Mesenchymal stem cell (in vitro differentiated cells and primary cell): ENCODE measurements at regions not wholly inside any gene's neighbourhood (a gene's known extent, or its start where the extent isn't known, plus 50 kb on each side); places are given as distances from the start of the nearest gene placed in this dataset.

Experiments
- DNase-seq: peaks from one replicate; pipeline ENCODE4 v3.0.0-alpha.2; 2013
- H2AFZ ChIP-seq: one replicate; pipeline ENCODE4 v1.6.1; 2013; ENCODE audit warnings: low read depth, mild to moderate bottlenecking, control low read depth, inconsistent platforms, low read length, moderate library complexity
- H2AK5ac ChIP-seq: 2 replicates; pipeline ENCODE4 v1.6.1; 2013; ENCODE audit warnings: low read length, moderate library complexity, mild to moderate bottlenecking, inconsistent platforms; ENCODE audit not compliant: severe bottlenecking
- H2BK120ac ChIP-seq: one replicate; pipeline ENCODE4 v1.6.1; 2013; ENCODE audit warnings: low read depth, mild to moderate bottlenecking, inconsistent platforms, low read length, moderate library complexity
- H2BK12ac ChIP-seq, 2 experiments: one replicate each; pipeline ENCODE4 v1.6.1; 2013; ENCODE audit warnings: inconsistent platforms in 2 of 2, low read length in 2 of 2, mild to moderate bottlenecking in 2 of 2, moderate library complexity in 2 of 2, control low read depth in 1 of 2
- H2BK15ac ChIP-seq: one replicate; pipeline ENCODE4 v1.6.1; 2013; ENCODE audit warnings: mild to moderate bottlenecking, low read depth, inconsistent platforms; ENCODE audit not compliant: poor library complexity, severe bottlenecking
- H2BK5ac ChIP-seq: 2 replicates; pipeline ENCODE4 v1.6.1; 2013; ENCODE audit warnings: low read depth, mild to moderate bottlenecking, low read length, control low read depth, inconsistent platforms; ENCODE audit not compliant: poor library complexity, severe bottlenecking
- H3K14ac ChIP-seq, 2 experiments: one replicate each; pipeline ENCODE4 v1.6.1; 2013; ENCODE audit warnings: inconsistent platforms in 2 of 2, low read length in 2 of 2, control low read depth in 1 of 2, mild to moderate bottlenecking in 1 of 2, moderate library complexity in 1 of 2
- H3K18ac ChIP-seq, 2 experiments: one replicate each; pipeline ENCODE4 v1.6.1; 2013; ENCODE audit warnings: inconsistent platforms in 2 of 2, low read length in 2 of 2, control low read depth in 1 of 2, low read depth in 1 of 2, mild to moderate bottlenecking in 1 of 2
- H3K23ac ChIP-seq, 2 experiments: one replicate each; pipeline ENCODE4 v1.6.1; 2013; ENCODE audit warnings: inconsistent platforms in 2 of 2, low read length in 2 of 2, mild to moderate bottlenecking in 2 of 2, moderate library complexity in 2 of 2, control low read depth in 1 of 2
- H3K27ac ChIP-seq: 2 replicates; pipeline ENCODE4 v1.5.1; 2013; ENCODE audit warnings: mild to moderate bottlenecking, moderate library complexity, low read length, control low read depth, inconsistent platforms; ENCODE audit not compliant: poor library complexity, severe bottlenecking
- H3K27me3 ChIP-seq, 2 experiments: 2 replicates each; pipeline versions ENCODE4 v1.6.1 to v1.7.0; 2013; ENCODE audit warnings: low read length in 2 of 2, mild to moderate bottlenecking in 2 of 2, moderate library complexity in 2 of 2, control low read depth in 1 of 2, inconsistent platforms in 1 of 2; ENCODE audit not compliant: control insufficient read depth in 1 of 2, insufficient read depth in 1 of 2
- H3K36me3 ChIP-seq, 2 experiments: 2 replicates each; pipeline versions ENCODE4 v1.6.1 to v1.7.0; 2013; ENCODE audit warnings: low read length in 2 of 2, control low read depth in 1 of 2, inconsistent platforms in 1 of 2, low read depth in 1 of 2, mild to moderate bottlenecking in 1 of 2; ENCODE audit not compliant: insufficient read depth in 2 of 2, control insufficient read depth in 1 of 2
- H3K4ac ChIP-seq, 2 experiments: one replicate each; pipeline ENCODE4 v1.6.1; 2013; ENCODE audit warnings: inconsistent platforms in 2 of 2, low read length in 2 of 2, mild to moderate bottlenecking in 2 of 2, moderate library complexity in 2 of 2, control low read depth in 1 of 2, low read depth in 1 of 2
- H3K4me1 ChIP-seq: 2 replicates; pipeline ENCODE4 v1.6.1; 2013; ENCODE audit warnings: low read depth, low read length, control low read depth; ENCODE audit not compliant: control insufficient read depth, insufficient read depth
- H3K4me2 ChIP-seq: 2 replicates; pipeline ENCODE4 v1.6.1; 2013; ENCODE audit warnings: low read length, mild to moderate bottlenecking, inconsistent platforms; ENCODE audit not compliant: poor library complexity, severe bottlenecking
- H3K4me3 ChIP-seq, 2 experiments: 2 replicates each; pipeline versions ENCODE4 v1.5.1 to v1.7.0; 2013; ENCODE audit warnings: low read length in 2 of 2, mild to moderate bottlenecking in 2 of 2, control low read depth in 1 of 2, low read depth in 1 of 2; ENCODE audit not compliant: insufficient read depth in 1 of 2
- H3K79me1 ChIP-seq: replicated peaks from 2 replicates; pipeline ENCODE4 v1.6.1; 2013; ENCODE audit warnings: mild to moderate bottlenecking, control low read depth, low read length, inconsistent platforms; ENCODE audit not compliant: poor library complexity, severe bottlenecking
- H3K9ac ChIP-seq: 2 replicates; pipeline ENCODE4 v1.7.0; 2013; ENCODE audit warnings: mild to moderate bottlenecking, low read length, moderate library complexity
- H3K9me3 ChIP-seq: 2 replicates; pipeline ENCODE4 v1.7.0; 2013; ENCODE audit warnings: mild to moderate bottlenecking, low read length; ENCODE audit not compliant: control insufficient read depth
- H4K8ac ChIP-seq: one replicate; pipeline ENCODE4 v1.6.1; 2013; ENCODE audit warnings: inconsistent platforms, mild to moderate bottlenecking, low read length, moderate library complexity
- H4K91ac ChIP-seq: one replicate; pipeline ENCODE4 v1.6.1; 2013; ENCODE audit warnings: mild to moderate bottlenecking, low read length, inconsistent platforms
- WGBS: methylation state at CpG from one replicate; pipeline ENCODE4 v1.1.7; 2013; ENCODE audit warnings: mixed read lengths; 5-methylcytosine and 5-hydroxymethylcytosine counted together

- no peak overlapping the region for H3K9ac ChIP-seq
- H3K4me3 ChIP-seq, result no peak overlapping the region
- no peak overlapping the region for H2AFZ ChIP-seq
- no peak overlapping the region for H3K4me2 ChIP-seq
- no peak overlapping the region for H2BK5ac ChIP-seq
- no peaks in the 10 kb centered on the region for H3K79me1 ChIP-seq
- no peak for DNase-seq
- no peak overlapping the region for H2AK5ac ChIP-seq
- no peaks in the 10 kb centered on the region for H3K4me1 ChIP-seq
- H4K8ac ChIP-seq, result no peak overlapping the region
- no peak overlapping the region for H3K18ac ChIP-seq
- H3K27ac ChIP-seq, result no peak overlapping the region
- H2BK15ac ChIP-seq, result no peak overlapping the region
- no peaks in the 10 kb centered on the region for H3K36me3 ChIP-seq
- H4K91ac ChIP-seq, result no peak overlapping the region
- 94% methylated on average over 15 of the region's 15 CpGs for WGBS
- H2BK12ac ChIP-seq, result no peak overlapping the region
- H3K9me3 ChIP-seq, result peaks cover 3% of the 10 kb centered on the region
- no peak overlapping the region for H3K14ac ChIP-seq
- H3K4ac ChIP-seq, result no peak overlapping the region
- H3K23ac ChIP-seq, result no peak overlapping the region
- no peak overlapping the region for H2BK120ac ChIP-seq
- peaks cover 29 to 37% of the 10 kb centered on the region in 2 experiments for H3K27me3 ChIP-seq
These were observed 123.1 kb downstream of the ZNF664 start for GRCh38 chr12:124096109-124096508.

GRCh38 chr12:124096869-124097434, 123.9 kb downstream of the ZNF664 start:
- Histone ChIP-seq H3K4me3 (no peak overlapping the region), H3K14ac (no peak overlapping the region), H3K27me3 (peaks cover 29 to 37% of the 10 kb centered on the region in 2 experiments), H2AFZ (no peak overlapping the region), H3K23ac (no peak overlapping the region), H4K91ac (no peak overlapping the region), H2BK120ac (no peak overlapping the region), H2BK15ac (no peak overlapping the region), H3K4me2 (no peak overlapping the region), H3K36me3 (no peaks in the 10 kb centered on the region), H3K4ac (no peak overlapping the region), H3K18ac (no peak overlapping the region), H3K4me1 (no peaks in the 10 kb centered on the region), H3K27ac (no peak overlapping the region), H2BK12ac (no peak overlapping the region), H4K8ac (no peak overlapping the region), H3K9me3 (peaks cover 3% of the 10 kb centered on the region), H3K79me1 (no peaks in the 10 kb centered on the region), H2BK5ac (no peak overlapping the region), H3K9ac (no peak overlapping the region), H2AK5ac (no peak overlapping the region)
- WGBS, result 70% methylated on average over 7 of the region's 10 CpGs
- no peak for DNase-seq

DNA sequence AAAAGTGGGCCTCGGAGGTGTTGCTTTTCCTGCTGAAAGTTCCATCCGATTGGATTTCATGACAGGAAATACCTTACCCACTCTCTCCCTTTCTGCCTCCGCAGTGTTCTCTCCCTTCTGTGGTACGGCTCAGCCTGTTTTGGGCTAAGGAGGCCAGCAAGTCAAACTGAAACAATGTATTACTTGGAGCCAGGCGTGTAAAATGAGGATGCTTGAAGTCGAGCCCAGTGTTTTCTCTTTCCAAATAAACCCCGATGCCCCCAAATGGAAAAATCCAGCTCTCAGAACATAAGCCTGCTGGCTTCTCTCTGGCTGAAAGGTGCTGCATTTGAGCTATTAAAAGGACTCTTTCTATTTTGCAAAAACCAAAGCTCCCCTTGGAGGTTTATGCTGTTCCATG, 124.7 kb downstream of the ZNF664 start:
- Histone ChIP-seq H3K36me3 (no peaks in the 10 kb centered on the region), H2AK5ac (no peak overlapping the region), H3K27me3 (peaks cover 29 to 37% of the 10 kb centered on the region in 2 experiments), H3K23ac (no peak overlapping the region), H2BK12ac (no peak overlapping the region), H2BK15ac (no peak overlapping the region), H4K8ac (no peak overlapping the region), H2BK120ac (no peak overlapping the region), H3K14ac (no peak overlapping the region), H3K9ac (no peak overlapping the region), H3K4me1 (no peaks in the 10 kb centered on the region), H3K4ac (no peak overlapping the region), H3K27ac (no peak overlapping the region), H3K18ac (no peak overlapping the region), H2BK5ac (no peak overlapping the region), H3K9me3 (peaks cover under 1% of the 10 kb centered on the region), H2AFZ (no peak overlapping the region), H3K79me1 (no peaks in the 10 kb centered on the region), H3K4me2 (no peak overlapping the region), H4K91ac (no peak overlapping the region), H3K4me3 (no peak overlapping the region)
- no peak for DNase-seq
- 78% methylated on average over 7 of the region's 7 CpGs for WGBS

DNA sequence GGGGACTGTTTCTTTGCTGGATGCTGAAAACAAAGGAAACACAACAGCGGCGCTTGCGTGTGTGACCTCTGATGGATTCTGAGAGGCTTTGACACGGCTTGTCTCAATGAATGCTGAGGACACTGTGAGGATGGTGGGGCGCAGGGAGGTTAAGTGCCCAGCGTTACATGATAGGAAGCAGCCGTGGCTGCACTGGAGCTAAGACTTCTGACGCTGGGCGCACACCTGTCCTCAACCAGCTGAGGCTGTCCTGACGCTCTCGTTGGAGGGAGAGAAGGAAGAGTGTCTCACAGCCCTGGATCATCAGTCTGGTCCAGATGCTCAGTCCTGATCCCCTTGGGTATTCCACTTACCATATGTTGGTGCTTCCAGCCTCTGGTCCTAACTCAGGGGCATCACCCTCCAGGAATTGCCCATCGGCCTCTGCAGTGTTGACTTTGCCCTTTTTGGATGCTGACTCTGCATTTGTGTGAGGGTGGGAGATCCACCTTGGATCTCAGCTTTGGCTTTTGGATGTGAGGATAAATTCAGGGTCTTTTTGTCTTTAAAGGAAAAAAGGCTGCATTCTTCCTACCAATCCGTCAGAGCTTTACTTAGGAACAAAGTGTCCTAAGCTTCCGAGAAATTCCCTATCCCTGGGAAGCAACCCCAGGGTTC, 125.2 kb downstream of the ZNF664 start:
- Histone ChIP-seq H3K9me3 (no peaks in the 10 kb centered on the region), H2AFZ (no peak overlapping the region), H3K79me1 (no peaks in the 10 kb centered on the region), H3K4ac (no peak overlapping the region), H3K14ac (no peak overlapping the region), H3K4me2 (no peak overlapping the region), H3K9ac (no peak overlapping the region), H3K23ac (no peak overlapping the region), H2BK12ac (no peak overlapping the region), H3K18ac (no peak overlapping the region), H2AK5ac (no peak overlapping the region), H3K27ac (no peak overlapping the region), H3K36me3 (no peaks in the 10 kb centered on the region), H3K27me3 (peaks cover 29 to 37% of the 10 kb centered on the region in 2 experiments), H3K4me3 (no peak overlapping the region), H2BK5ac (no peak overlapping the region), H4K8ac (no peak overlapping the region), H2BK120ac (no peak overlapping the region), H3K4me1 (no peaks in the 10 kb centered on the region), H4K91ac (no peak overlapping the region), H2BK15ac (no peak overlapping the region)
- WGBS, result 87% methylated on average over 14 of the region's 14 CpGs
- DNase-seq, result no peak
